COLO668 (cell line): ENCODE measurements at regions not wholly inside any gene's neighbourhood (a gene's known extent, or its start where the extent isn't known, plus 50 kb on each side); places are given as distances from the start of the nearest gene placed in this dataset.
"Not testable (repeated sequence)": the region's sequence is repeated elsewhere in the genome, so short reads cannot be mapped to it uniquely, and the experiment has no call there.

ENCODE experiments used
- DNase-seq: peaks from one replicate; lab custom pipeline; 2025; ENCODE audit not compliant: unreplicated experiment; lab: John Stamatoyannopoulos, UW

- no peak for DNase-seq
Measured at GRCh38 chr7:52782348-52782747, 253.1 kb upstream of the POM121L12 start.

- no peak for DNase-seq
Measured at GRCh38 chr7:52781250-52781649, 254.2 kb upstream of the POM121L12 start.

DNA sequence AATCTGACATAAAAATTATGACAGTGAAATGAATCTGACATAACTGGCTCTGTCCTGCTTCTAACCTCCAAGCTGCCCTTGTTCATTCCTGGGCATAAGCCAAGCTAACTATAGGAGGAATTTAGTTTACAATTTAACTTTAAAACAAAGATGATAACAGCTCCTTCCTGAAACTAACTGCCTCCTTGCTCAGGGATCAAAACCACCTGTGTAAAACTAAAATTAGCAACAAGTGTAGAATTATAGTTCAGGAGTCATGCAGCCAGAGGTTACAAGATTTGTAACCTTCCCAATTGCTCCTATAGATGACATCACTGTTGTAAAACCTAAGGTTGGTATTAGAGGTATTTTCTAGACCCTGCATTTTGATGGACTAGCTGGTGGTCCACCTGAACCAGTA lies 256.4 kb upstream of the POM121L12 start:
- DNase-seq: no peak

DNA sequence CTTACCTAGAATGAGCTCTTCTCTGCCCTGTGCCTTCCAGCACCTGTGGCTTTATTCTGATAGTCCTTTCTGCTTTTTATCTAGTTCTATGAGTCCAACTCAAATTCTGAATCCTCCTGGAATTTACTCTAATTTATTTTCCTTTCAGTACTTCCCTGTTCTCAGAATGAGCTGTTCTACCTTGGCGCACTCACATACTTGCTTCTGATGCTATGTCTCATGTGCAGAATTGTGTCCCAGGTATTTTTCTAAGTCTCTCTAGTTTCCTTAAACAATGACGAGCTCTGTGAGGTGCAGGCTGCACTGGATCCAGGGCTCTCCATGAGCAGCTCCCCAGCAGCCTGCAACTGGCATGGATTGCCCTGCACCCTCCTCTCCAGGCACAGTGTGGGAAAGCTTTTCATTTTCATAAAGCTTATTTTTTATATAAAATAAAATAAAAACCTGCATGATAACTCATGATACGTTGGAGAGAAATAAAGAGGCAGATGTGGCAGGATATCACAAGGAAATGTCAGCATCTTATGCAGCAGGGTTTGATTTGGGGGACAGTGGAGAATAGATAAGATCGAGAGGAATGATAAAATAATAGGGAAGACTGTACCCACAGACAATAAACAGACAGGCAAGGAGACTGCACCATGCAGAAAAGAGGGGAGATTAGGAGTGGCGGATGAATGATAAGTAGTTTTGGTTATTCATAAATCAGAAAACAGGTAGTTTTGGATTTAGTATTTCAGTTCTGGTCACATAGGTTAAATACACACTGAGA lies 258.2 kb upstream of the POM121L12 start:
- DNase-seq: no peak

- no peak for DNase-seq
Measured at GRCh38 chr7:52775876-52776275, 259.6 kb upstream of the POM121L12 start.

DNA sequence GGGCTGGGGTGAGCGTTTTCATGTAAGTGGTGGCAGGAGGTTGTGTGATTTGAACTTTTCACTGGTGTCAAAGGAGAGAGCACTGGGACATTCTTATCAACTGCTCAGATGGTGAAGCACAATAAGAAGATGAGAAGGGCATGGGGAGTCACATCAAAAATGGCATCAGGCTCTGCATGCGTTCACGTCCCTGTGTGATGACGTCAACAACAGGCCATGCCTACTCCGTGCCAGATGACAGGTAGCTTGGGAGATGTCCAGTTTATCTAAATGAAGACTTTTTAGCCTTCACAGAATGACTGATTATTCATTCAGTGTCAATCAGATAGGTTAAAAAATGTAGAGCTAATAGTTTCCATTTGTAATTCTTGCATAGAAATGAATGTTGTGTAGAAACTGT lies 264.3 kb upstream of the POM121L12 start:
- DNase-seq: no peak

DNA sequence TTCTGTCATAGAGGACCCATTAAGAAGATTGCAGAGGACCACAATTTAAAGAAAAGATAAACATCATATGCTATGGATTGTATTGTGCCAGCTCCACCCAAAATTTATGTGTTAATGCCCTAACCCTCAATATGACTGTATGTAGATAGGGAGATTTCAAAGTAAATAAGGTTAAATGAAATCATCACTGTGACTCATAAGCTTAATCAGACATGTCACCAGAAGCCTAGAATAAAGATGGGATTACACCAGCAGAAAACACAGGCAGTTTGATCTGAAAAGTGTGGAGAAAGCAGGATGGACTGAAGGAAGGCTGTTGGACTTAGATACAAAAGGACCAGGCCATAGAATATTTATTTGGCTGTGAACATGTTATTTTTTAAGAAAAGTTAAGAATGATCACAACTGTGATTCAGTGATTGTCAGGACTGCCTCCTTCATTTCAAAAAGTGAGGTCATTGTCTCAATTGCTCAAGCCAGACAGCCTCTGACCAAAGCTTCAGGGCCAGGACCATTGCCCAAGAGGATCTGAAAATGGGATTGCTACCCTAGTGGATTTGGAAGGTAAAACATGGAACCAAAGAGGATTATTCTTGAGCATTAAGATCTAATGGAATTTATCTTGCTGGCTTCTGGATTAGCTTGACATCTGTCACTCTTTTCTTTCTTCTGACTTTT lies 270.8 kb upstream of the POM121L12 start:
- DNase-seq: no peak

- DNase-seq: no peak
Measured at GRCh38 chr7:52758356-52758755, 277.1 kb upstream of the POM121L12 start.

- no peak for DNase-seq
Measured at GRCh38 chr7:52753855-52754254, 281.6 kb upstream of the POM121L12 start.

DNA sequence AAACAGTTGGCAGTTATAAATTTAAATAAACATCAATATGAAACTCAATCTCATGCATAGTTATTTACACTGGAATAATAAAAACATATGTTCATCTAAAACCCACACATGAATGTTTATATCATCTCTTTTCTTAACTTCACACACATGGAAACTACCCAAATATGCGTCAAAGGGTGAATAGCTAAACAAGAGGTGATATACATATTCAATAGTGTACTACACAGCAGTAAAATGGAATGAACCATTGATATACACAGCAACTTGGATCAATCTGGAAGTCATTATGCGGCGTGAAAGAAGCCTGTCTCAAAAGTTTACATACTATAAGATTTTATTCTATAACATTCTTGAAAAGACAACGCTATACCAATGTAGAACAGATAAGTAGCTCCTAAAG lies 282.5 kb upstream of the POM121L12 start:
- no peak for DNase-seq

GRCh38 chr7:52749880-52750279 lies 285.6 kb upstream of the POM121L12 start:
- DNase-seq: no peak

DNA sequence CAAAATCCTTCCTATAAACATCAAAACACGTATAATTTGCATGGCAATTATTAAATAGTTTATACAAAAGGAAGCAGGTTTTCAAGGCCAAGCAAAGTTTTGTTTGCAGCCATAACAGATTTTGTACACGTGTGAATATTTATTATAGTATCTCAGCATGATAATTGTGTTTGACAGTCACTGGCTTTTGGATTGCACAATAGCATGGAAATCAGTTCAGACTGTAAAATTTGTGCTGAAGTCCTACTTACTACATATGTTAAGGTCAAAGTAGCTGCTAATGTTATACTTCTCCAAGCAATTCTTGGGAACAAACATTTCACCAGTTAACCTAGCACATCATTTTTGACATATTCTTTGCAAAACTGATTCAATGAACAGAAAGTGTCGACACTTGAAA lies 287.6 kb upstream of the POM121L12 start:
- DNase-seq: no peak

DNA sequence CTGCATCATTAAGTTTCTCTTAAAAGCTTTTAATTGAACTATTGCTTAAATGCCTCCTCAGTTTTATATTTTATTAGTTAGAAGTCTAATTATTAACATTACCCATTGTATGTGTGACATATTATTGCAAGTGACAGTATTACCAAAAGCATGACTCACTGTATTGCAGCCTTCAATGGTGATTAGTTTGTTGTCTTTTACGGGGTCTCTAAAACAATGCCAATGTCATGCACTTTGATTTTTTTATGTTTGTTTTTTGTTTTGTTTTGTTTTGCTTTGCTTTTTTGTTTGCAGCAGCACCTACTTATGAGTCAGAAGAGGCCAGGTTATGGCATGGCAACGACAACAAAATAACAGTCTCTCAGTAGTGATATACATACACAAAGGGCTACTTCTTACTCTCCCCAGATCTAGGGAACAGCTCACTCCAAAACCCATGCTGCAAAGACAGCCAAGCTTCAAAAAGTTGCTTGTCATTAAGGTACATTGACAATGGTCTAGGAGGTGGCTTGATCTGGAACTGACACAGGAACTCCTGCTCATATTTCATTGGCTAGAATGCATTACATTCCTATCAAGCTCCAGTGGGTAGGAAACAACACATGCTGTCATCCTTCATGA lies 293.7 kb upstream of the POM121L12 start:
- DNase-seq: no peak

DNA sequence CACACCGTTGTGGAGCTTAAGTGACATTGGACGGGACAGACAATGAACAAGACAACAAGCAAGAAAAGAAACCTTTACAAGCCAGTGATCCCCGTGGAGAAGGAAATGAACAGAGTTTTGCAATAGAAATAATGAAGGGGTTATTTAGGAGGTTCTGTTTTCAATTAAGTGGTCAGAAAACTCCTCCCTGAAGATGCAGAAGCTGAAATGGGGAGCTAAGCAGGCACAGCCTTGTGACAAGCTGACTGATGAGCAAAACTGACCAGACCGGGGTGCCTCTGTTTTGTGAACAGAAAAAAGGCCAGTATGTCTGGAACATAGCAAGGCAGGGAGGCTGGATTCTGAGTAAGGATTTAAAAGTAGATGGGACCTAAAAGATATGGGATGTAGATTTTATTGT lies 299.8 kb upstream of the POM121L12 start:
- no peak for DNase-seq

GRCh38 chr7:52728683-52729082 lies 306.8 kb upstream of the POM121L12 start:
- not testable (repeated sequence) for DNase-seq

GRCh38 chr7:52727632-52728031 lies 307.8 kb upstream of the POM121L12 start:
- no peak for DNase-seq

GRCh38 chr7:52726986-52727385 lies 308.4 kb upstream of the POM121L12 start:
- no peak for DNase-seq

GRCh38 chr7:52726493-52726892 lies 308.9 kb upstream of the POM121L12 start:
- no peak for DNase-seq

GRCh38 chr7:52723606-52724005 lies 311.8 kb upstream of the POM121L12 start:
- DNase-seq: no peak

GRCh38 chr7:52720856-52721255 lies 314.6 kb upstream of the POM121L12 start:
- no peak for DNase-seq

DNA sequence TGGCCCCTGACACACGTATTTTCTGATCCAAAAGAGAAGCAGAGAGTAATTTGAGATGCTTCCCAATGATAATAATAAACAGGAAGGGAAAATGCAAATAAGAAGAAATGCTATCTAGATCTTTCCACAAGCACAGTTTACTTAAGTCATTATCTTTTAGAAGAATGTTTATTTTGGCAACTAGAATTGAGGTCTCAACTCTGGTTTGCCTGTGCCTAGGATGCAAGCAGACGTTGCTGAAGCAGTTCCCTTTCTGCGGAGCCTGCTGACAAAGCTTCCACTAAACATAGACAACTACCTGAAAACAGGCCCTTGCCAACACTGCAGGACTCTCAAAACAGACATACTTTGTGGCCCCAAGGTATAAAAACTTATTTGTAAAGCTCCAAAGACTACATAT lies 315.8 kb upstream of the POM121L12 start:
- DNase-seq: no peak

- no peak for DNase-seq
Measured at GRCh38 chr7:52715701-52716100, 319.7 kb upstream of the POM121L12 start.
